Posterior cingulate gyrus (tissue), 11 donors: ENCODE measurements at regions not wholly inside any gene's neighbourhood (a gene's known extent, or its start where the extent isn't known, plus 50 kb on each side); places are given as distances from the start of the nearest gene placed in this dataset.
"Not testable (repeated sequence)": the region's sequence is repeated elsewhere in the genome, so short reads cannot be mapped to it uniquely, and the experiment has no call there.

Source experiments
- DNase-seq, 10 donors: peaks; one replicate each; pipeline versions ENCODE4 v3.0.0 to v3.0.0-alpha.2; 2020 to 2021; ENCODE audit warnings: mixed read lengths in 3 of 10
- intact Hi-C: fragments of 100-400 bp; cut with DNase I; formaldehyde crosslinking; loops from one replicate; pipeline ENCODE4 v1.15.1; 2023

DNA sequence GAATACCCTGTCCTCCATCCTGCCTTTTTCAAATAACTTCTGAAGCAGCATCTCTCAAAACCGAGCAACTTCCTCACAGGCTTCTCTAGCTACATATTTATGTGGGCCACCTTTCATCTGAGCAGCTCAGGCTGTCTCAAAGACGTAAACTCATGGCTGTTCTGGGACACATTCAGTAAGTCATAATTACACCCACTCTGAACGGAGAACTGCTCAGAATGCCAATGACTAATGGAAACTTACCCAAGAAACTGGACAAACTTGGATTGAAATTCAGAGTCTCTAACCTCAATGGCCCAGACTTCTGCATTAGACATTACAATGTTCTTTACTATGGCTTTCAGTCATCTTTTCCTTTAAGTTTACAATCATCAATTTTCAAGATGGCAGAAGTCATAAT is 145.2 kb downstream of the RAD51AP2 start:
- no peak for DNase-seq
- intact Hi-C loops: no loop called here

DNA sequence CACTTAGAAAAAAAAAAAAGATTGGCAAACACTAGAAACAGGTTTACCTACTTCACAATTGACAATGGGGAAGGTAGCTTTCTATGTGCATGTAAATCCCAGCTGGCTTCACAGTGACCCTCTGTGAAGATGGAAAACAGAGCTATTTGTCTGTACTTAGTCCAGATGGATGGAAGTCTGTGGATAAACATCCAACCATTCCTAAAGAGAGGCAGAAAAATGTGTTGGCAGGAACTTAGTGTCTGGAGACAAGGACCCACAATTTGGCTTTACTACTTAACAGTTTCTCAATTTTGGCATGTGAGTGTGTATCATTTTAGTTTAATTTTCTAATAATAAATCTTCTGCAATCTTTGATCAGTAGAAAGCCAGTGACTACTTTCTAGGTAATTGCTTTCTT is 154.4 kb downstream of the RAD51AP2 start:
- no peak for DNase-seq
- intact Hi-C loops: no loop called here

GRCh38 chr2:17362956-17363355 is 155.3 kb downstream of the RAD51AP2 start:
- no peak for DNase-seq
- intact Hi-C loops: no loop called here

- no peak for DNase-seq
- intact Hi-C loops: no loop called here
Measured at GRCh38 chr2:17355608-17356329, 162.5 kb downstream of the RAD51AP2 start.

DNA sequence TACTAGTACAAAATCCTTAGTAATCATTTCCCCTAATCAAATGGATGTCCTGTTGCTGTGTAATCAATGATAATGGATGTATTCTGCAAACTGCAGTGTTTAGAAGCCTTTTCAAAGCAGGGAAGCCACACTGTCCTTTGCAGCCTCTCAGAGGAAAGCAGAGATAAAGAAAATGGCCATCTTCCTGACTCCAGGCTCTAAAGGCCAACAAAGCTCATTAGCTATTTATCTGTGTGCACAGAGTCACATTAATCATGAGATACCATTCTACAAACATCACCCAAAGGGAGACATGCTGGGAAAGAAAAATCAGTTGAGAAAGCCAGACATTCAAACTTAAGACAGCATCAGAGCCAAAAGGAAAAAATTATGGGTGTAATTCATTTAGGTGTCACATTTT is 165.0 kb downstream of the RAD51AP2 start:
- intact Hi-C loops: no loop called here

DNA sequence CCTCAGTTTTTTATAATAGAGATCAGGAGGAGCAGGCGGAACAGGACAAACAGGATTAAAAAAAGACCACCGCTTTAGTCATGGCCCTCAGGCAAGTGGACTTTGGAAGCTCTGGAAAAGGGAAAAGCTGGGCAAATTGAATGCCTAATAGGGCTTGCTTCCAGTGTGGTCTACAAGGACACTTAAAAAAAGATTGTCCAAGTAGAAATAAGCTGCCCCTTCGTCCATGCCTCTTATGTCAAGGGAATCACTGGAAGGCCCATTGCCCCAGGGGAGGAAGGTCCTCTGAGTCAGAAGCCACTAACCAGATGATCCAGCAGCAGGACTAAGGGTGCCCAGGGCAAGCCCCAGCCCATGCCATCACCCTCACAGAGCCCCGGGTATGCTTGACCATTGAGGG is 175.5 kb downstream of the RAD51AP2 start:
- DNase-seq, intact Hi-C loops: not testable (repeated sequence)

More for the DNA sequence above, 165.0 kb downstream of the RAD51AP2 start:
- no peak for DNase-seq

DNA sequence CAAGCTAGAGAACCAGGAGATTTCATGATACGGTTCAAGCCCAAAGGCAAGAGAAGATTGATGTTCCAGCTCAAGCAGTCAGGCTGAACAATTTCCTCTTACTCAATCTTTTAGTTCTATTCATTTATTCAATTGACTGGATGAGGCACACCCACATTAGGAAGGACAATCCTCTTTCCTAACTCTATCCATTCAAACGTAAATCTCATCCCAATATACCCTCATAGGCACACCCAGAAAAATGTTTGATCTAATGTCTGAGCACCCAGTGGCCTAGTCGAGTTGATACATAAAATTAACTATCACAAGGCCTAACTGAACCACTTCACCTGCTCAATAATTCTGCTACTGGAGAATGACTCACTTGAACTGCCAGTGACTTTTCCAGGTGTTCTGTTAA is 180.7 kb downstream of the RAD51AP2 start:
- intact Hi-C loops: no loop called here
- DNase-seq: no peak

DNA sequence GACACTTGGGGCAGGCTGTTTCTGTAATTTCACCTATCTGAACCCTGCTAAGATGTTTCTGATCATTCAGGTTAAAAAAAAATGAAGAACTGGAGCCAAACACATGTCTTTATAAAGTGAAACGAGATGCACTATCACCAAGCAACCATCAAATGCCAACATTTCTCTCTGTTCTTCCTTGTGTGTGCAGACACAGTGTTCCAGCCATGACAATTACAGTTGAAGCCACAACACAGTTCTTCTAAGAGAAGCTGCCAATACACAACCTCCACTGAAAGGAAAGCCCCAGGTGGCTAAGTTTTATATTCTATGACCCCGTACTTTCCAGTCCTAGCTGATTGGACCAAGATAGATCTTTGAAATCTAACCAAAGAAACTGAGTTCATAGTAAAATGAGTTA is 181.8 kb downstream of the RAD51AP2 start:
- DNase-seq: no peak
- intact Hi-C loops: no loop called here

GRCh38 chr2:17334300-17334699 is 183.9 kb downstream of the RAD51AP2 start:
- DNase-seq: no peak
- intact Hi-C loops: no loop called here

GRCh38 chr2:17331636-17332035 is 186.6 kb downstream of the RAD51AP2 start:
- DNase-seq: no peak
- intact Hi-C loops: no loop called here

- intact Hi-C loops: no loop called here
- DNase-seq: no peak
Measured at GRCh38 chr2:17328161-17328560, 190.1 kb downstream of the RAD51AP2 start.

DNA sequence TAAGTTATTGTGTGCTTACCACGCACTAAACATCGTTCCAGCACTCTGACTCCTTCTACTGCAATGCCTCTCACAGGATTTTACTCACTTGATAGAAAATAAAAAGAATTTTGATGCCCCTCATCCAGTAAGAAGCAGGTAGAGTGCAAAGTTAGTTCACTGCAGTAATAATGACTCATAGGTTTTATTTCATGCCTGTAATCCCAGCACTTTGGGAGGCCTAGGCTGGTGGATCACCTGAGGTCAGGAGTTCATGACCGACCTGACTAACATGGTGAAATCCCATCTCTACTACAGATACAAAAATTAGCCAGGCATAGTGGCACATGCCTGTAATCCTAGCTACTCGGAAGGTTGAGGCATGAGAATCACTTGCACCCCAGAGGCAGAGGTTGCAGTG is 190.6 kb downstream of the RAD51AP2 start:
- intact Hi-C loops: no loop called here
- DNase-seq: no peak

GRCh38 chr2:17326717-17327116 is 191.5 kb downstream of the RAD51AP2 start:
- no peak for DNase-seq
- intact Hi-C loops: no loop called here

GRCh38 chr2:17323697-17324096 is 194.5 kb downstream of the RAD51AP2 start:
- no peak for DNase-seq
- intact Hi-C loops: no loop called here

DNA sequence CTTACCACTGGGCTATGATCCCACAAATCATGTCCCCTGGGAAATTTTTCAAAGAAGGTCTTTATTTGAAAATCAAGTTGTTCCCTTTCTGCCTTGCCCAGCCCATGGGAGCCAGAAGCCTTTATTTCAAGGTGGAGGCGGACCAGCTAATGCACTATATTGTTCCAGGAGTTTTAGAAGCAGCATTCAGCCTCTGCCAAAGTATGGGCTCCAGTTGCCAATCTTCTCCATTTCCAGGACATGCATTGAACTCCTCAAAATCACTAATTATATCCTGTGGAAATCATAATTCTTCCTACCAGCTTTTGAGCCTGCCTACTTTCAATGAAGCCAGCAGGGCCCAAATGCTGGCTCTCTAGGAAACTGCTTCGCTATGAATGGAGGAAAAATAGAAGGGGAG is 195.8 kb downstream of the RAD51AP2 start:
- intact Hi-C loops: no loop called here
- no peak for DNase-seq

DNA sequence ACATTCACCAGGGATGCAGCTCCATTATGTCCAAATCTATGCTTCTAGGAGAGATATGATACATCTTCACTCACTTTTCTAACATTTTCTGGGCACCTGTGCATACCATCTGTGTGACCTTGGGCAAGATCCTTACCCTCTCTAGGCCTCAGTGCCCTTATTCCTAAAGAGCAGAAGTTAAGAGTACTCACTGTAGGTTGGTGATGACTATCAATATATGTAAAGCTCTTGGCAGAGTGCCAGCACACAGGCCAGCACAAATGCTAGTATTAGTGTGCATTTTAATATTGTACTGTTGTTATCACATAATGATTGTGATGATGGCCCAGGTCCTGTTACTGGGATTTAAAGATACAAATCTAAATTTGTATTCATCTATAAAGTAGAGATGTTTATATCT is 199.2 kb downstream of the RAD51AP2 start:
- intact Hi-C loops: no loop called here
- DNase-seq: no peak

- DNase-seq: no peak
- intact Hi-C loops: no loop called here
Measured at GRCh38 chr2:17318013-17318412, 200.2 kb downstream of the RAD51AP2 start.

- no peak for DNase-seq
- intact Hi-C loops: no loop called here
Measured at GRCh38 chr2:17317439-17317976, 200.7 kb downstream of the RAD51AP2 start.

GRCh38 chr2:17313261-17313660 is 205.0 kb downstream of the RAD51AP2 start:
- intact Hi-C loops: no loop called here
- DNase-seq: no peak

DNA sequence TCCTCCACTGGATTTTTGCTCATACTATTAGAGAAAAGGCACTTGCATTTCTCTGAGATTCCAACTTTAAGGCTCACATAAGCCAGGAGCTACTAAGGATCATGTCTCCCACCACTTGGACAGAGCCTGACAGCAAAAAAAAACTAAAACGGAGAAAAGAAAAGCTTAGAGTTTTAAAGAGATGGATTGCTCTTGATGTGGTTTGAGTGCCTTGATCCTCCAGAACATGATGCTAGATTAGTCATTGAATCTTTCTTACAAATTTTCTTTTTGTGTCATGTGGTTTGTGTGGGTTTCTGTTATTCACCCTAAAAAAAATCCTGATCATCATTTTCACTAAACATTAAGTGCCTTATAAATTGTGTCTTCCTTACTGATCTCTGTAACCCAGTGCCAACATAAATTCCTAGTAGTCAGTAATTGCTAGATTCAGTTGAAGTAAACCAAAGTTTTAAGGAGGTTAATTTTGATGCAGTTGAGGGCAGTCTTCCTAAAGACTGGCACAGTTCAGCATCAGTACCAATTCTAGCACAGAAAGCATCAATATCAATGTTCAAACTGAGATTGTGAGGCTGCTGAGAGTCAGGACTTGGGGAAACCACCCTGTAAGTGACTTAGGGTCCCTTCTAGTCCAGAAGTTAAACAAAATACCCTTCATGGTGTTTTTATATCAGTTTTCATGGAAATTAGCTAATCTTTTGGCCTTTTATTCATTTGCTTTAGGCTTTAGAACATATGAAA is 206.3 kb downstream of the RAD51AP2 start:
- no peak for DNase-seq
- intact Hi-C loops: no loop called here

DNA sequence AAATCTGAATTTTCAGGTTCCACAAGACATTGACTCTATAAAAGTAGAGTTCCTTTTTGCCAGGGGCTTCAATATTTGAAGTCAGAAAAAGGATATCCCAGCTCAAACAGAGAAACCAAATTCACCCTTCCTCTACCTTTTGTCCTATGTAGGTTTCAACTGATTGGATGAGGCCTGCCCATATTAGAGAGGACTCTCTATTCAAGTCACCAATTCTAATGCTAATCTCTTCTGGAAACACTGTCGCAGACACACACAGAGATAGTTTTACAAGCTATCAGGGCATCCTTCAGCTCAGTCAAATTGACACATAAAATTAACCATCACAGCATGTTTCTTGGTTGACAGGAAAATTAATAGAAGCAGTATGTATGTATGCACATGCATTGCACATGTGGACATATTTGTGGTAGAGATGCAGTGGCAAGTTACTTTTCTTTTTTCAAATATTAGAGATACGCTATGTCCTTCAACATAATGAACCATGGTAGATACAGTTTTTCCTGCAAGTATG is 207.1 kb downstream of the RAD51AP2 start:
- intact Hi-C loops: no loop called here
- DNase-seq: no peak
